NCI-H526 treated with DMSO at 0.1 percent for 48 hours (cell line): ENCODE measurements at regions not wholly inside any gene's neighbourhood (a gene's known extent, or its start where the extent isn't known, plus 50 kb on each side); places are given as distances from the start of the nearest gene placed in this dataset.

ENCODE experiments used
- DNase-seq: peaks from one replicate; lab custom pipeline; 2025; lab: John Stamatoyannopoulos, UW

DNA sequence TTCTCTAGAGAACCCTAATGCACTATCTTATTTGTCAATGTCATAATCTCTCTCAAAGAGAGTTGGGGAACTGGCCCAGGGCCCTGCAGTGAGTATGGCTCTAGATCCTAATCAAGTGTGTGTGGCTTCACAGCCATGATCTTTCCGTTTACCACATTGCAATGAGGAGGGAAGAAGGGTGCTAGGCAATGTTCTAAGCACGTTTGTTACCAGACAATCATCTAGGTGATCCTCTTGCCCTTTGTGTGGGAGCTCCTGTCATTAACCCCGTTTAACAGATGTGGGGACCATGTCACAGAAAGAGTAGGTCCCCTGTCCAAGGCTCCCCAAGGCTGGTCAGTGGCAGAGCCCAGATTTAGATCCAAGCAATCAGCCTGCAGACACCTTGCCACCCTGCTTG is 128.2 kb upstream of the IRX4 start:
- DNase-seq = no peak

DNA sequence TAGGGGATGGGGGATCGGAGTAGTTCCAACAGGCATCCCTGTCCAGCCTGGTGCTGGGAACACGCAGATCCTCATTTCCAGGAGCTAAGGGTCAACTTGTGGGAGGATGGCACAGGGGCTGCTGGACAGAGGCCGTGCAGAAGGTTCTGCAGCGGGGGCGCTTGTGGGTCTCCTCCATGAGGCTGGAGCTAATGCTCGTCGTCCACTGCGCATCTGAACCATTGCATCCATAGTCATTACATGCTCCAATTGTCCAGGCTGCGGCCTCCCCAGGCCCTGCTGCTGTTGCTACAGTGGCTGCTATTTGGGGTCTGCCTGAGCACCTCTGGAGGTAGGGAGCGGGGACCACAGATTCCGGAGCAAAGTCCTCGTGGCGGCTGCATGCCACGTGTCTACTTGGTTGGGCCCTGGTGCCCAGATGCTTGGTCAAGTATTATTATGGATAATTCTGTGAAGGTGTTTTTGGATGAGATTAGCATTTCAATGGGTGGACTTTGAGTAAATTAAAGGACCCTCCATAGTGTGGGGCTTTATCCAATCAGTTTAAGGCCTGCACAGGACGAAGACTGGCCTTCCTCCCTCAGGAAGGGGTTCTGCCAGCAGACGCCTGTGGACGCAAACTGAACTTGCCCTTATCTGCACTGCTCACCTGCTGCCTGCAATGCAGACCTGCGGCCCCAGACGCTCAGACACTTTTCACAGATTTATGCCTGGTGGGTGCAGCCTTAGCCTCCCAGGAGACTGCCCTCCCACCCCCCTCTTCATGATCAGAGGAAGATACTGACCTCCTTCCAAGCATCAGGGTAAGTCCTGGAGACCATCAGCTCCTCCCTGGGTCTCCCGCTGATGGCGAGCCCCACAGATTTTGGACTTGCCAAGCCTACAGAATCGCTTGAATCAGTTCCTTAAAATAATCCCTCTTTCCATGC is 127.5 kb upstream of the IRX4 start:
- no peak for DNase-seq

DNA sequence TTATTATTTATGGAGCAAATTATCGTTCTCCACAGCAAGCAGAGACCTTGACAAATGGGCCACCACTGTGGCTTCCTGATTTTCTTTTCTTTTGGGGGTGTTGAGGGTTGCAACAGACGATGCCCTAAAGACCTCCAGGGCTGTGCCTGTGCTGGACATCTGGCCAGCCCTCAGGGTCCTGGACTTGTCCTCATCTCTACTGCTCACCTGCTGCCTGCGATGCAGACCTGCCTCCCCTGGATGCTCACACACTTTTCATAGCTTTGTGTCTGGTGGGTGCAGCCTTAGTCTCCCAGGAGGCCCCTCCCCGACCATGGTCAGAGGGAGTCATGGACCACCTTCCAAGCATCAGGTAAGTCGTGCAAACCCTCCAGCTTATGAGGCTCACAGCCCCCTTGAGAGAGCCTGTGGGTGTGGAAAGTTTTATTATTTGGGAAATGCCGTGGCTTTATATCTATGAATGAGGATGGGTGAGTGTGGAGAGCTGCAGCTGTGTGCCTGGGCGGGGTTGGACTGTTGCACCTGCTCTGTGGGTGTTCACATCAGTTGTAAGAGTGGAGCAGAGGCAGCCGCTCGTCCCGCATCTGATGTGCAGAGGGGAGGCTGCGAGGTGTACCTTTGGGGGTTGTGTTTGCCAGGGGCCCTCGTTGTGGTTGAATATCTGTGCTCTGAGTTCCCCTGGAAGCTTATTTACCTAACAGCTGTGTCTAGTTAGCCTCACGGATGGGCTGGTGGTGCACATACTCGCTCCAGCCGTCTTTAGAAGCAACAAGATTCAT is 126.3 kb upstream of the IRX4 start:
- no peak for DNase-seq

DNA sequence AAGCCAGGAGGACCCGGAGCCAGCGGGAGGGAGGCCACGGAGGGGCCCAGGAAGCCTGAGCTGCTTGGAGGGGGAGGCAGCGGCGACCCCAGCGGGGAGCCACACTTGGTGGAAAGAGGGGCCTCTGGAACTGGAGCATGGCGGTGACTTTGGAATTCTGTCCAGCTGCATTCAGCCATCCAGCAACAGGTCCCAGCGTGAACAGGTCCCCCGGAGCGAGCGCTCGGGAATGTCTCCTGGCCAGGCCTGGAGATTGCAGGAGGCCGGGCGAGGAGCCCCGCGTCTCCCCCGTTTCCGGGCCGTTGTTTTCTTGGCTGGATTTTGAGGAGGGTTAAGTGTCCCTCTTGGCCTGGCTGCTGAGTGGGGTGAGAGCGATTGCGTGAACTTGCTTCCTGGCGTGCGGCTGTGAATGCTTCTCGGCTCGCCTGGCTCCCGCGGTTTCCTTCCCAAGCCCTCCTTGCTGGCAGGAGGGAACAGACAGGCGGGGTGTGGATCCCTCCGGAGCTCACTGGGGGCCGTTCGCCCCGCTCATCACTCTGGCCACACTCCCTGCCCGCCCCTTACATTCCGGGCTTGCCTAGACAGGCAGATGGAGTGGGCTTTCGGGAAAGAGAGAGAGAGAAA is 125.3 kb upstream of the IRX4 start:
- no peak for DNase-seq

DNA sequence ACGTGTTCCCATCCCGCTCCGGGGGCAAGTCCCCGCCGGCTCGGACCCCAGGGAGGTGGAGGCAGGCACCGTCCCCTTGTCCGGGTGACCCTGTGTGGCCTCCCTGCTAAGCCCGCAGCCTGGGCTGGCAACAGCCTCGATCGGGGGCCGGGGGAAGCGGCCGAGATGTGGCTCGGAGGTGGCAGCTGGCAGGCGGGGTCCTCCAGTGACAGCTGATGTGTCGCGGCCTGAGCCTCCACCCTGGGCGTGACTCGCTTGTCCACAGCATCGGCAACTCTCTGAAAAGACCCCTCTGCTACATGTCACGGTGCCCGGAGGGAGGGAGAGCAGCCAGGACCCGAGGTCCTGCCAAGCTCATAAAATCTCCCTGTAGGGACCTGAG is 124.8 kb upstream of the IRX4 start:
- DNase-seq = no peak

DNA sequence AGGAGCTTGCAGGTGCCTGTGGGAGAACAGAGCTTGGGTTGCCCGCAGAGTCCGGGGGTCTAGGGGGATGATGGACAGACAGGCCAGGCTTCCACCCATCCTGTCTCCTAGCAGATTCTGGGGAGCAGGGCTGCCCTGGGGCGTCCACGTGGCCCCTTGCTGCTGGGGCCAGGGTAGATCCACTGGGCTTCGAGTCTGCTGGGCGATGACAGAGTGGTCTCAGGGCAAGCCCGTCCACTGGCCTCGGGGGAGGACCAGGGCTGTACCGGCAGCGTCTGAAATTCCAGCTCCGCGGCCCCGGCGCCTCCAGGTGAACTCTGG is 124.2 kb upstream of the IRX4 start:
- DNase-seq = no peak

DNA sequence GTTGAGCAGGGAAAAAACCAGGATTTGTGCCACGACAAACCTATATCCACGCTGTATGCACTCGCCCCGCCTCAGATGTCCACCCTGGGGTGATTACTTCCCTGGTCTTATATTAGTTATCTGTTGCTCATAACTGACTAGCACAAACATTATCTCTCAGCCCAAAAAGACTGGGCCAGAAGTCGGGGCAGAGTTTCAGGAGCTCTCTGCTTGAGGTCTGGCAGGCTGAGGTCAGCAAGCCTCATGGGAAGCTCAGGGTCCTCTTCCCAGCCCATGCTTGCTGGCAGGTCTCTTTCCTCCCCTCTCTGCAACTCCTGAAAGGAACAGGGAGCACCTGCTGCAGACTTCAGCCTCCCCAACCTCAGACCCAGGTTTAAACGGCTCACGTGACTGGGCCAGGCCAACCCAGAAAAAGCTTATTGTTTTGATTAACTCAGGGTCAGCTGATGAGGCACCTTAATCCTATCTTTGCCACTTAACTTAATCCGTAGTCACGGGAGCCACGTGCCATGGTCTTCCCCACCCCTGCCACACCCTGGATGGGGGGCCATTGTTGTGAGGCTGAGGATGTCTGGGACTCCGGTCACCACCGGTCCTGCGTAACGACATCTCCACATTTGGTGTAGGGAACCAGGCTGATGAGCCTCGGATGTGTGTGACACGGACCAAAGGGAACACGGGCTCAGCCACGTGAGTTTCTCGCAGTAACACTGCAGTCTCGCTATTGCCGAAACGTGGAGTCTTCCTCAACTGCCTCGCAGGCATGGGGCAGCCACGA is 123.7 kb upstream of the IRX4 start:
- no peak for DNase-seq

DNA sequence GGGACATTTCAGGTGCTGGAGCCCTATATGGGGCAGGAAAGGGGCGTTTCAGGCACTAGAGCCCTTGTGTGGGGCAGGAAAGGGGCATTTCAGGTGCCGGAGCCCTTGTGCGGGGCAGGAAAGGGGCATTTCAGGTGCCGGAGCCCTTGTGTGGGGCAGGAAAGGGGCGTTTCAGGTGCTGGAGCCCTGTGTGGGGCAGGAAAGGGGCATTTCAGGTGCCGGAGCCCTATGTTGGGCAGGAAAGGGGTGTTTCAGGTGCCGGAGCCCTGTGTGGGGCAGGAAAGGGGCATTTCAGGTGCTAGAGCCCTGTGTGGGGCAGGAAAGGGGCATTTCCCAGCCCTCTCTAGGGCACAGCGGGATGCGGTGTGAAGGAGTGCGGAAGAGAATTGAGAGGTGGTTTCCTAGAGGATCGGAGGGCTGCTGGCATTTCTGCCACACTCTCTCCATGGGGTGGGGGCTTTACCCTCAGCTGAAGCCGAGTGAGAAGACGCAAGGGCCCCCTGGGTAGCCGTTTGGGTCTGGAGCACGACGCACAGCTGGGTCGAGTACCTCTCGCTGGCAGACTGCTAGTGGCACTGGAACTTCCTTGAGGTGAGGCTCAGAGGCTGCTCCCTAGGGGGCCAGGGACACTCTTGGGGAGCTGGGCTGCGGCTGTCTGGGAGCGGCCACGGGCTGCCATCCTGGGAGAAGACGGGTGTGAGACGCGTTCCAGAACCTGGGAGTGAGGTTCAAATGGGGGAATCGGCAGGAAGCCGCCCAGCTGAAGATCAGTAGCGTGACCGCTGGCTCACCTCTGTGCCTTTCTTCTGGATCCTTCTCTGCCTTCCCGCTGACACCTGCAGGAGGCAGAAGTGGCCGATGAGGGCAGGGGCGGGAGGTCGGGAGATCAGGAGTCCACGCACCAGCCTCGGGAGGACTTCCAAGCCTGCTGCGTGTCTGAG is 122.6 kb upstream of the IRX4 start:
- DNase-seq = no peak

DNA sequence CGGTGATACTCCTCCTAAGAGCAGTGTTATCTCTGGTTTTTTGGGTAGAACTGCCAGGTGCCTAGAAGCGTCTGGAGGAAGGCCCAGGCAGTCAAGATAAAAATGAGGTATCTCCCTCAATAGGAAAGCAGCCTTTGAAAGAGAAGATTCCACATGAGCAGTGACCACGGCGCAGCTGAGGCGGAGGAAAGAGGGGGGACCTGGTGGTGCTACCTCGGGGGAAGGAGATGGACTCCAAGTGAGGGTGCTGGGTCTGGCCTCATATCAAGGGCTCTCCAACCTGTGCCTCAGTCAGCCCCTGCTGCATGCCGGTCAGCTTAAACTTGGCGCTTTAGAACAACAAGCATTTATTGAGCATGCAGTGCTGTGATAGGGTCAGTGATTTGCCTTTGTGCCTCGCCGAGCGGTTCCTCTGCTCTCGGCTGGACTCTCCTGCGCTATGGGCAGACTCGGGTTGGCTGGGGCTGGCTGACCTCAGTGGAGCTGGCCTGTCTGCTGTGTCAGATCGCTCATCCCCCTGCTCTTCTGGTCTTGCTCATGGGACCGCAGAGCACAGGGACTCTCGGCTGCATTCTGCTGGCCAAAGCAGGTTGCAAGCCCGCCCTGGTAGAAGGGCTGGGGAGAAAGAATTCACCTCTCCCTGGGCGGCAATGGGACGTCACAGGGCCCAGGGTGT is 121.1 kb upstream of the IRX4 start:
- DNase-seq = no peak

DNA sequence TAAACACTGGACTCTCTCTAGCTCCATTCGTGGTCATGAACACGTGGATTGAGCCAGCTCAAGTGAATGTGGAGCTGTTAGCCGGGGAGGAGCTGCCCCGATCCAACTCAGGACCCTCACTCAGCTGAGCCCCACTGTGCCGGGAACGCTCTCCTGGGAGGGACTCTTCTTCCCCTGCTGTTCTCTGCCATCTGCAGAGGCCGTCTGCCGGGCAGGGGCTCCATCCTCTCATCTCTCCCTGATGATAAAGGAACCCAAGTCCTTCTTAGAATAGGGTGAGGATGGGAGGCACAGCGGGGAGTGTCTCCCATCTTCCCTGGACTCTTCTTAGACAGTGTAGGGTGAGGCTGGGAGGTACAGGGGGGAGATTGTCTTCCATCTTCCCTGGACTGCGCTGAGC is 120.5 kb upstream of the IRX4 start:
- DNase-seq = no peak

DNA sequence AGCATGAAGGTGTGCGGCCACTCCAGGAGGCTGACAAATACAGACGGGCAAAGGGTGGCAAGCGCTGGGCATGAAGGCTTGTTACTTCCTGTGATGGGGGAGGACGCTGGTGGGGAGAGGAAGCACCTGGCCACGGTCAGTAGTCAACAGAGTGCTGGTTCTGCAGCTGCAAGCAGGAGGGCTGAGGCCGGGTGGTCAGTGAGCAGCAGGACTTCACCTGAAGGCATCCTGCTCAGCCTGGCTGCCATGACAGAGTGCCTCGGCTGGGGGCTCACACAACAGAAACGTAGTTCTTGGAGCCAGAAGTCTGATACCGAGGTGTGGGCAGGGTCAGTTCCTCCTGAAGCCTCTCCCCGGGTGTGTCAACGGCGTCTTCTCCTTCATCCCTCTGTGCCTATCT is 118.6 kb upstream of the IRX4 start:
- DNase-seq = no peak

DNA sequence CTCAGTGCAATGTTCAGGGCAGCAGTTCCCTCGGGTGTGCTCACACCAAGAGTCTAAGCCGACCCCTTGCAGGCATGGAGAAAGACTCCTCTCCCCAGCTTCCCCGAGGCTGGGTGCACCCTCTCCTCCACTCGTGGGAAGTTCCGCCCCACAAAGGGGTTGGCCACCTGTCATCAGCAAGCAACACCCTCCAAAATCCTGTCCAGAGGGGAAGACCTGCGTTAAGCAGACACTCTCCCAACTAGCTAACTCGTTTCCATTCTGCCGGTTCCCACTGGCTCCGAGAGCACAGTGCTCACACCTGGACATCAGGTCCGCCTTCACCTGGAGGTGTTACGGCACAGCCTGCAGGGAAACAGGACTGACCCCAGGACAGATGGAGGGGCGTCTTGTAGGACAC is 117.9 kb upstream of the IRX4 start:
- no peak for DNase-seq

DNA sequence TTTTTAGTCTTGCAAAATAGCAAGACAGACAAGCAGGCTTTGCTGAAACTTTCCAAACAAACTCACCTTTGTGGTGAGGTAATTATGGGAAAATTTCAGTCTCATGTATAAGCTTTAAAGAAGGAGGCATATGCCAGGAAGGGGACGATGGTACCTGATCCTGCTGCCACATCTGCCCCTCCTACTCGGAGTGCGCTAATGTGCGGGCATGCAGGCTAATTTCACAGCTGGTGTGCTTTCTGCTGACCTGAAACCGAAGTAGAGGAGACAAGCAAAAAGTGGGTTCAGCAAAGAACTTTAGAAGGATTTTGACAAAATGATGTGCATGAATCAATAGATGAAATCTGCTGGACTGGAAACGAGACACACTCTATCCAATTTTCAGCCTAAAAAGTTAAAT is 117.1 kb upstream of the IRX4 start:
- DNase-seq = no peak

DNA sequence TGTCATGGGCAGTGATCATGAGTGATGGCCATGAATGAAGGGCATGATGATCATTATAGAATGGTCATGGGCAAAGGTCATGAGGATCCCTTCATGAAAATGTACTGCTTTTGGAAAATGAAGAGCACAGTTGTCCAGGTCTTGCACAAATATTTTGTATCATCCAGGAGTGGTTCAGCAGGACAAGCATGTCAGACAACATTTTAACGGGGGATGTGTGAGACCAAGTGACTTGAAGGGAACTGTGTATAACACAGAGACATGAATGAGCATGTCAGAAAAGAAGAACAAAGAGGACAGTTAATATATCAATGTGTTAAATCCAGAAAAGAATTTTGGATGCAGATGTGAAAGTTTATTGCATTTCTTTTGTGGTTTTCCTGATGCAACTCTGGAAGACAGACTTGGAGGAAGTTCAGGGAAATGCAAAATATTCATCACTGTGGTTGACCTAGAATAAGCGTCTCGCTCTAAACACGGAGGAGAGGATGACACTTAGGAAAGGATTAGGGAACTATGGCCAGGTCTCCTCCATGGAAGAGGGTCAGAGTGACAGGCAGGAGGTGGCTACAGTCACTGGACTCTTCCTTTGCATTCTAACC is 116.1 kb upstream of the IRX4 start:
- no peak for DNase-seq

DNA sequence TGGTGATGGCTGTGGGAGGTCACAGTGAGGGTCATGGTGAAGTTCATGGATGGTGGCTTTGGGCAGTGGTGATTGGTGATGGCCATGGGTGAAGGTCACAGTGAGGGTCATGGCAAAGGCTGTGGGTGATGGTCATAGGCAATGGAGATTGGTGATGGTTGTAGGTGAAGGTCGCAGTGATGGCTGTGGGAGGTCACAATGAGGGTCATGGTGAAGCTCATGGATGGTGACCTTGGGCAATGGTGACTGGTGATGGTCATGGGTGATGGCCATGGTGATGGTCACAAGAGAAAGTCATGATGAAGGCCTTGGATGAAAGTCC is 115.6 kb upstream of the IRX4 start:
- DNase-seq = no peak

DNA sequence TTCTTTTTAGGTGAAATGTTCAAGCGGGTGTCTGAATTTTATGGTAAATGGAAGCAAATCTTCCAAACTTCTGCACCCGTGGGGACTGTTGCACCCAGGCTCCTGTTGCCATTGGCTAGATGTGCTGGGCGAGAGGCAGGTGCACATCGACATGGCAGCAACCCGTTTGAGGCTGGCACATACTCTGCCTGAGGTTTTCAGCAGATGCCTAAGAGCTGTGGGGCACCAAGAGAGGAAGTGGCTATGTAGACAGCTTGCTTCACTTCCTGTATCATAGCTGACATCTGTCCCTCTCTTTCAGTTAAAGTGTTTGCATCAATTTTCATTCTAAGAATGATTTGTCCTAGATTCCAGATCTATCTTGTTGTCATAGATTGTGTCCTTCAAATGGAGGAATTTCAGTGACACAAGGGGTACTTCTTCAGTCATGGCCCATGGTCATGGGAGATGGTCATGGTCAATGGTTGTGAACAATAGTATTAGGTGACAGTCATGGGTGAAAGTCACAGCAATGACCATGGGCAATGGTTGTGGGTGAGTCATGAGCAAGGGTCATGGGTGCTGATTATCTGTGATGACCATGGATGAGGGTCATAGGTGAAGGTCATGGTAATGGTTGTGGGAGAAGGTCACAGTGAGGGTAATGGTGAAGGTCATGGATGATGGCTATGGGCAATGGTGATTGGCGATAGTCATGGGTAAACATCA is 115.1 kb upstream of the IRX4 start:
- DNase-seq = no peak

DNA sequence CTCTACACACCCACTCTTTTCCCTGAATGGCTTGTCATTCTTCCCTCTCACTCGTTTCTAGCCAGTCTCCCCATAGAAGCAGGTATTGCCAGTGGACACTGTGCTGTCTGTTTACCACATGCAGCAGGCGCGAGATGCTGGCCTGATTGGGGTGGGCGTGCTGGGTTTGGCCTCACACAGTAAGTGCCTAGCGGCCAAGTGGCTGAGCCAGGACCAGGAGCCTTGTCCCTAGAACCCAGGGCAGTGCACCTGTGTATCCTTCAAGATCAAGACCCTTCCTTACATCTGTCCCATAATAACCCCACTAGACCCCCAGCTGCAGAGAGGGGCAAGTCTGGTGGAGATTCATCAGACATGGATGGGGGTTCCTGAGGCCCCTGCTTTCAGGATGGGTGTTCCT is 112.8 kb upstream of the IRX4 start:
- no peak for DNase-seq

DNA sequence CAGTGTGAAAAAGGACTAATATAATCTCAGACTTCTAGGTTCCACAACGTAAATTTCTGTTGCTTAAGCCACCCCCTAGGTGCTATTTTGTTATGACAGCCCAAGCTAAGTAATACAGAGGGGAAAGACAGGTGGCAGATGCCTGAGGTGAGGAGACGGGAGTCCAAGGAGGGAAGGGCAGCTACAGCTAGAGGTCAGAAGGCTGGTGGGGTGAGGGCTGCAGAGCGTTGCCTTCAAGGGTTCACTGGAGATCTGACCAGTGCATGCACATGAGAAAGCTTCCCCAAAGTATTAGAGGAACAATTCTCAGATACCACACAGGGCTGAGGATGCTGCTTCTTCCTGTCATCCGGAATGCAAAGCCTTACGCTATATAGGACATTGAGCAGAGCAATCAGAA is 104.7 kb upstream of the IRX4 start:
- no peak for DNase-seq

DNA sequence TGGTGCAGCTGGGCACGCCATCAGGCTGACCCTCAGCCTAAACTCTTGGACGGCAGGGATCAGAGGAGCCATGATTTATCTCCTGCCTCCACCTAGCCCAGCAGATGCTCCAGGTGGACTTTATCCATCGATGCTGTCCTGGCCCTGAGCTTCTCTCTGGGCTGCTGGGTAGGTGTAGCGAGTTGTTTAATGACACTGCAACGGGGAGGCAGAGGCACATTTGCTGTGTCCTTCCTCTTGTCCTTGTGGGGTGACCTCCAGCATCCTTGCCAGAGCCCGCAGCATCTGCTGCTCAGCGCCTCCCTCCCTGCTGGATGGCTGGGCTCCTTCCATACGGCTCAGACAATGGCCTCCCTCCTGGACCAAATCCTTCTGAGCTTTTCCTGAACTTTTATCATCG is 103.1 kb upstream of the IRX4 start:
- DNase-seq = no peak
